HG03060 (cell line): ENCODE measurements at regions not wholly inside any gene's neighbourhood (a gene's known extent, or its start where the extent isn't known, plus 50 kb on each side); places are given as distances from the start of the nearest gene placed in this dataset.
"Not testable (repeated sequence)": the region's sequence is repeated elsewhere in the genome, so short reads cannot be mapped to it uniquely, and the experiment has no call there.

Experiments
- ATAC-seq: cut with Tn5 transposase; IDR thresholded peaks from one replicate; pipeline ENCODE4 v1.9.1; 2021; ENCODE audit warnings: low read depth, moderate number of reproducible peaks; ENCODE audit not compliant: unreplicated experiment

- no peak for ATAC-seq
Measured at GRCh38 chr11:47928426-47928825, 51.9 kb upstream of the PTPRJ start.

- ATAC-seq: no peak
Measured at GRCh38 chr11:47924184-47924691, 56.1 kb upstream of the PTPRJ start.

GRCh38 chr11:47923667-47924066 lies 56.7 kb upstream of the PTPRJ start:
- no peak for ATAC-seq

GRCh38 chr11:47921080-47921555 lies 59.2 kb upstream of the PTPRJ start:
- not testable (repeated sequence) for ATAC-seq

GRCh38 chr11:47918882-47919495 lies 61.4 kb upstream of the PTPRJ start:
- no peak for ATAC-seq

DNA sequence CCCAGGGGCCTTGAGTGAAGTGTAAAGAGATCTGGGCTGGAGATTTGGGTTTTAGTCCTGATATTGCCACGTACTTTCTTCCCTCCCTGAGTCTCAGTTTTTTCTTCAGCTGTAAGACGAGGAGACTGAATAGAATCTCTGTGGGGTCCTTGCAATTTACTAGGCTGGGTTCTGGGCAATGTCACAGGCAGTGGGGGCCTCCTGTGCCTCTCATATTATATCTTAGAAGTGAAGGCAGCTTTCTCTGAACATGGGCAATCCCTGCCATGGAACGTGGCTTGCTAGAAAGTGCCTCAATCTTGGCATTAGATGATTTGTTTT lies 62.0 kb upstream of the PTPRJ start:
- ATAC-seq: no peak

DNA sequence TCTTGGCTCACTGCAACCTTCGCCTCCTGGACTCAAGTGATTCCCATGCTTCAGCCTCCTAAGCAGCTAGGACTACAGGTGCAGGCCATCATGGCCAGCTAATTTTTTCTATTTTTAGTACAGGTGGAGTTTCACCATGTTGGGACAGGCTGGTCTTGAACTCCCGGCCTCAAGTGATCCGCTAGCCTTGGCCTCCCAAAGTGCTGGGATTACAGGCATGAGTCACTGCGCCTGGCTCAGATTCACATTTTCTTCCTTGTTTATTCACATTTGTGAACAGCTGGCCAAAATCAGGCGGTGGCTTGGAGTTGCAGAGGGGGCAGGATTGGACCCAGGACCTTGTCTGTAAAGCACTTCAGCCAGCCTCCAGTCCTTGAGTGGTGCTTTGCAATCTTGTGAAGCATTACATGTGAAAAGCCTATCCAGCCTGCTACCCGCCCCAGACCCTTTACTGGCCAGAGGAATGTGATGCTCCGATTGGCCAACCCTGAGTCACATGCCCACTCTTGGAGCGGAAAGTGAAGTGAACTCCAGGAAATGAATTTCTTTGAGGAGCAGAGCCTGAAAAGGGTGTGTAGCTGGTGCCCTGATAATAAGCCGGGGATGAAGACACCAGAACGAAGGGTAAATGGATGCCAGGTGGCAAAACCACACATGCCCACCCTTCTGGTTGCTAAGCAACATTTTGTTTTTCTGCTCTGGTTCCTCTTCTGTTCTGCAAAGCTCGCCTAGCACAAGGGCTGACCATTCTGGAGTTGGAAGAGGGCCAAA lies 62.6 kb upstream of the PTPRJ start:
- no peak for ATAC-seq

GRCh38 chr11:47916361-47916841 lies 64.0 kb upstream of the PTPRJ start:
- ATAC-seq: no peak

GRCh38 chr11:47915783-47916182 lies 64.6 kb upstream of the PTPRJ start:
- no peak for ATAC-seq

DNA sequence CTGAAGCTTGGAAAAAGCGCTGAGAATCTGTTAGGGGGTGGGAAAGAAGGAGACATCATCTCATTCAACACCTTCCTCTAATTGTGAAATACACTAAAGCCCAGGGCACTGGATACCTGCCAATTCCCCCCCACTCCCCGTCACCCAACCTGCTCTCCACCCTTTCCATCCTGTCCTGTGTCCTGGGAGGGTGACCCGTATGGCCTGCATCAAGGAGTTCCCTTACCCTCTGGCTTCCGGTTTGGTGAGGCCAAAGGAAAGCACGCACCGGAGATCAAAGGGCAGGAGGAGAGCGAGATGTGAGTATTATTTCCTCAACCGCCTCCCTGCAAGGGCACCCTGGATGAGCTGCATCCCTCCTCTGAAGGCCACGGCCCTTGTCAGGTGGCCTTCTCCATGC lies 65.0 kb upstream of the PTPRJ start:
- no peak for ATAC-seq

- no peak for ATAC-seq
Measured at GRCh38 chr11:47914743-47915142, 65.6 kb upstream of the PTPRJ start.

DNA sequence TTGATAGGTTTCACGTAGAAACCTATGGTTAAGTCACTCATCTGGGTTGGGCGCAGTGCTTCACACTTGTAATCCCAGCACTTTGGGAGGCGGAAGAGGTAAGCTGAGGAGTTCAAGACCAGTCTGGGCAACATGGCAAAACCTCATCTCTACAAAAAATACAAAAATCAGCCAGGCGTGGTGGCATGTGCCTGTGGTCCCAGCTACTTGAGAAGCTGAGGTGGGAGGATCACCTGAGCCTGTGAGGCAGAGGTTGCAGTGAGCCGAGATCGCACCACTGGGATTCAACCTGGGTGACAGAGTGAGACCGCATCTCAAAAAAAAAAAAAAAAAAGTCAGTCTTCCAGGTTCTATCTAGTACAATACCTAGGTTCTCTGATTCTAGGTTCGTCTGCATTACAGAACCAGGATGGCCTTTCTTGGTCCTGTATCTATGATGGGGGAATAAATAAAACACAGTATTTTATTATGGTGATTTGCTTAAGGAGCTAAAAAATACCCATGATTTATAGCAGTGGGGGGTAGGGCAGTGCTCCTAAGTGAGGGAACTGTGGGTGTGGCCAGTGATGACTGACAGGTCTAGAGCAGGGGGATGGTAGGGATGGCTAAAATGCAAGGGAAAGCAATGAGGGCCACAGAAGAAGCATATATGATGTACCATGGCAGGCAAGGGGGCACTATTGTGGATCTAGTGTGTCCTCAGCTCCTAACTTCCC lies 65.5 kb upstream of the NUP160 start:
- ATAC-seq: no peak

DNA sequence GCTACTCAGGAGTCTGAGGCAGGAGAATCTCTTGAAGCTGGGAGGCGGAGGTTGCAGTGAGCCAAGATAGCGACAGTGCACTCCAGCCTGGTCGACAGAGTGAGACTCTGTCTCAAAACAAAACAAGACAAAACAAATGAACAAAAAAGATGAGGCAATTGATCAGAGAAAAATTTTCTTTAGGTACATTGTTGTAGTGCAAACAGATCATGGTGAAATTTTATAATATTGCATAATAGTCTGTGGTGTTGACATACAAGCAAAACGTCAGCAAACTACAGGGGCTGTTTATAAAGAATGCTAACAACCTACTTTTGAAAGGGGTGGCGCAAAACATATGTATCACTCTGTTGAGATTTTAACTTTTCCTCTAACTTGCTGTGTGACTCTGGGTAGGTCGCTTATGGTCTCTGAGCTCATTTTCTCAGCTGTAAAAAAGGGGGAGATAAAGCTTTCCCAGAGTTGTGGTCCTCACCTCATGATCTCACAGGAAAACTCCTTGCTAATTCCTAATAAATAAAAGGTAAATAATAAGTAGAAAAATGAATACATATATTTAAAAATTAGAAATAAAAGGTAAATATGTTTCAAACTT lies 64.8 kb upstream of the NUP160 start:
- no peak for ATAC-seq

- no peak for ATAC-seq
Measured at GRCh38 chr11:47911149-47911548, 63.0 kb upstream of the NUP160 start.

- no peak for ATAC-seq
Measured at GRCh38 chr11:47908198-47908597, 60.0 kb upstream of the NUP160 start.

GRCh38 chr11:47907499-47907898 lies 59.3 kb upstream of the NUP160 start:
- ATAC-seq: no peak

- no peak for ATAC-seq
Measured at GRCh38 chr11:47906066-47906465, 57.9 kb upstream of the NUP160 start.

DNA sequence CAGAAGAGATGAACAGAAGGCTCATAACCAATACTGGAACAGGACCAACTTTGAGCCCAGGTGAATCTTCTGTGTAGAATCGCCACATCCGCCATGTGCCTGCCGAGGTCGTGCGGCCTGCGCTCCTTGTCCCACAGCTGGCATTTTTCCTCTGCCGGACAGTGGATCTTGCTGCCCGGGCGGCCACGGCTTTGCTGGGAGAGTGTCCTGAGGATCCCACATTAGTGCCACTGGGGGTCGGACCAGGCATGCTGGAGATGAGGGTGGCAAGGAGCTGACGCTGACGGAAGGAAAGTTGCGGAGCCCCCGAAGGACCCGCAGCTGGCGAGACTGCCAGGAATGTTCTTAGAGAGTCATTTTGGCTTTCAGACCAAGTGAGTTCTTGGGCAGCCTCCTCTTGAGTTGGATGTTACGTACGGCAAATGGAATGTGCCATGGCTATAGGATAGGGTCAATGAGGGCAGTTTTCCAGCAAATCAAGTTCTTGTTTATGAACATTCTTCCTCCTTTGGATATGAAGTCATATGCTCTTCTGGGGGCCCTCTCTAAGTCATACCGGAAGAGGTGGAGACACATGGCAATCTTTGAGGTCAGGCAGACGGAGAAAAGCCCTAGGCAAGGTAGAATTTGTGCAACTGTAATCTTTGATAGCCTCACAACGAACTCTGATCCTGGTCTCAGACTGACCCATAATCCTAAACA lies 57.4 kb upstream of the NUP160 start:
- no peak for ATAC-seq

DNA sequence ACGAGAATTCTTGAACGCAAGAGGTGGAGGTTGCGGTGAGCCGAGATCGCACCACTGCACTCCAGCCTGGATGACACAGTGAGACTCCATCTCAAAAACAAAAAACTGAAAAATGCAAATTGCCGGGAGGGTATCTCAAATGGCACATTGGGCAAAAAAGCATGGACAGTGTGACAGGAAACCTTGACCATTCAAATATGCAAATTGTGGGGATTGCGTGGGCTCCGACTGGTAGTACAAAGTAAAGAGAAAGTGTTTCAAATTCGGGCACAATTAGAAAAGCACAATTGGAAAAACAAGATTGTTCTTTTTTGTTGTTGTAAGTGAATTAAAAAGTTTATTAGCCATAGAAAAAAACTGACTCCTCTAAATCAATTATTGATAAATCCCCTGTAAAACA lies 56.7 kb upstream of the NUP160 start:
- ATAC-seq: no peak

DNA sequence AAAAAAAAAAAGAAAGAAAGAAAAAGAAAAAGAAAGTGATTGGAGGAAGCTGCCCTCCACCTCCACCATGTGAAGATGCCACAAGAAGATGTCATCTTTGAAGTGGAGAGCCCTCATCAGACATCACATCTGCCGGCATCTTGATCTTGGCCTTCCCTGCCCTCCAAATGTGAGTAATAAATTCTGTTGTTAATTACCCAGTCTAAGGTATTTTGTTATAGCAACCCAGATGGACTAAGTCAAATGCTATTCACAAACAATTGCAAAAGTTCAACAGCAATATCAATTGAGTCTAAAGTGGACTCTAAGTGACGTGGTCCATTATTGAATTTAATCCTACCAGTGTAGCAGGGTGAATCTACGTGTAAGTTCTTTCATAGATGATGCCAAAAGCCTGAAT lies 55.9 kb upstream of the NUP160 start:
- no peak for ATAC-seq
